Endothelial cell of umbilical vein (primary cell): ENCODE measurements at regions not wholly inside any gene's neighbourhood (a gene's known extent, or its start where the extent isn't known, plus 50 kb on each side); places are given as distances from the start of the nearest gene placed in this dataset.

Source experiments
- BruUV-seq: library from RNA; stranded (reverse); fragments of 400-500 nt; replicated peaks from 2 replicates; lab custom pipeline; 2021; lab: Mats Ljungman, UMichigan
- CTCF ChIA-PET: fragments of 300-600, 350-600 bp; sonication (Branson Sonifier 250); formaldehyde crosslinking; loops from one replicate; lab custom pipeline; 2021; ENCODE audit warnings: antibody characterized with exemption, inconsistent platforms; lab: Charles Lee
- POLR2A ChIA-PET: fragments of 300-600, 350-600 bp; sonication (Branson Sonifier 250); formaldehyde crosslinking; loops from one replicate; lab custom pipeline; 2021; ENCODE audit warnings: antibody characterized with exemption, inconsistent platforms; lab: Charles Lee
- DNase-seq: peaks from one replicate; pipeline ENCODE4 v3.0.0-alpha.2; 2011; ENCODE audit warnings: low read depth, low spot score
- FAIRE-seq: peaks from 2 replicates; lab custom pipeline; 2011; peaks lifted over from hg19 to GRCh38; lab: Jason Lieb, UNC
- H2AFZ ChIP-seq: 2 replicates; pipeline ENCODE4 v1.6.0; 2012; ENCODE audit warnings: low read depth, low read length, control low read depth, inconsistent platforms
- H3K27ac ChIP-seq: 2 replicates; pipeline ENCODE4 v1.5.1; 2011; ENCODE audit warnings: low read depth, mild to moderate bottlenecking, control low read depth, low read length, moderate library complexity; ENCODE audit not compliant: insufficient read depth
- H3K27me3 ChIP-seq, 2 experiments: 2 replicates each; pipeline versions ENCODE4 v1.6.0 to v1.6.1; 2011; ENCODE audit warnings: low read length in 2 of 2, mixed read lengths in 1 of 2; ENCODE audit not compliant: control insufficient read depth in 2 of 2, insufficient read depth in 2 of 2
- H3K36me3 ChIP-seq, 2 experiments: 2 replicates in 1 of 2; 3 replicates in 1 of 2; pipeline ENCODE4 v1.5.1; 2011; ENCODE audit warnings: low read length in 2 of 2, mild to moderate bottlenecking in 1 of 2, moderate library complexity in 1 of 2; ENCODE audit not compliant: control insufficient read depth in 2 of 2, insufficient read depth in 2 of 2; ENCODE audit errors: extremely low read depth in 1 of 2
- H3K4me1 ChIP-seq: 3 replicates; pipeline ENCODE4 v1.5.1; 2011; ENCODE audit warnings: mild to moderate bottlenecking, low read length; ENCODE audit not compliant: control insufficient read depth, insufficient read depth; ENCODE audit errors: extremely low read depth
- H3K4me2 ChIP-seq: 2 replicates; pipeline ENCODE4 v1.6.1; 2011; ENCODE audit warnings: low read length, control low read depth, mixed read lengths; ENCODE audit not compliant: insufficient read depth
- H3K4me3 ChIP-seq, 3 experiments: fragments of 200-600 bp in 1 of 3; sonication (generic), shearing (Covaris generic) in 1 of 3; replicated peaks in 1 of 3; 2 replicates each; pipeline ENCODE4 v1.5.1; 2011 to 2016; ENCODE audit warnings: control low read depth in 3 of 3, low read length in 3 of 3, mild to moderate bottlenecking in 2 of 3, inconsistent platforms in 1 of 3, low read depth in 1 of 3, moderate library complexity in 1 of 3; ENCODE audit not compliant: insufficient read depth in 1 of 3
- H3K79me2 ChIP-seq: 2 replicates; pipeline ENCODE4 v1.6.0; 2012; ENCODE audit warnings: low read length, inconsistent platforms; ENCODE audit not compliant: control insufficient read depth, insufficient read depth
- H3K9ac ChIP-seq: replicated peaks from 2 replicates; pipeline ENCODE3; 2011; ENCODE audit warnings: low read length, control low read depth; ENCODE audit not compliant: insufficient read depth; ENCODE audit errors: extremely low read depth
- H3K9me1 ChIP-seq: replicated peaks from 3 replicates; pipeline ENCODE4 v1.6.0; 2011; ENCODE audit warnings: mild to moderate bottlenecking, low read length; ENCODE audit not compliant: control insufficient read depth, insufficient read depth; ENCODE audit errors: extremely low read depth
- H3K9me3 ChIP-seq: replicated peaks from 2 replicates; pipeline ENCODE4 v1.5.1; 2012; ENCODE audit warnings: low read length, inconsistent platforms; ENCODE audit not compliant: control insufficient read depth, insufficient read depth
- H4K20me1 ChIP-seq: replicated peaks from 2 replicates; pipeline ENCODE3; 2011; ENCODE audit warnings: mild to moderate bottlenecking, low read length; ENCODE audit not compliant: control insufficient read depth, insufficient read depth; ENCODE audit errors: extremely low read depth
- EZH2 ChIP-seq: IDR thresholded peaks from 2 replicates; pipeline ENCODE4 v1.6.1; 2012; ENCODE audit warnings: borderline replicate concordance, low read depth, mild to moderate bottlenecking, moderate library complexity, low read length, inconsistent platforms; ENCODE audit not compliant: severe bottlenecking
- FOS ChIP-seq: IDR thresholded peaks from 2 replicates; pipeline ENCODE4 v1.6.1; 2011; ENCODE audit warnings: mild to moderate bottlenecking, low read length, moderate library complexity, borderline replicate concordance; ENCODE audit not compliant: insufficient read depth
- GATA2 ChIP-seq: IDR thresholded peaks from 2 replicates; pipeline ENCODE4 v1.7.0; 2011; ENCODE audit warnings: low read depth, mild to moderate bottlenecking, moderate library complexity, mixed read lengths, low read length; ENCODE audit not compliant: insufficient read length, insufficient read depth
- JUN ChIP-seq: IDR thresholded peaks from 2 replicates; pipeline ENCODE4 v1.6.1; 2011; ENCODE audit warnings: borderline replicate concordance, low read depth; ENCODE audit not compliant: insufficient read length, insufficient read depth
- MYC ChIP-seq: IDR thresholded peaks from one replicate; pipeline ENCODE4 v1.6.1; 2011; ENCODE audit warnings: mild to moderate bottlenecking, low read depth, low read length
- POLR2A ChIP-seq: IDR thresholded peaks from 2 replicates; pipeline ENCODE4 v1.6.1; 2012; ENCODE audit warnings: low read depth, mild to moderate bottlenecking, control low read depth, low read length
- POLR2AphosphoS5 ChIP-seq: IDR thresholded peaks from 2 replicates; pipeline ENCODE4 v1.6.1; 2012; ENCODE audit warnings: low read depth, mild to moderate bottlenecking, control low read depth, low read length, moderate library complexity; ENCODE audit not compliant: insufficient read depth
- dilution Hi-C: fragments of 300-500 bp; cut with MboI; formaldehyde crosslinking; loops from one replicate; pipeline ENCODE4 v1.15.0; 2019; ENCODE audit warnings: low sequenced_read_pairs; ENCODE audit not compliant: extremely low pct_ligation_motif_present
- intact Hi-C: fragments of 100-400 bp; cut with micrococcal nuclease; formaldehyde crosslinking; loops from one replicate; pipeline ENCODE4 v1.10.0; 2022
- TF ChIP-seq, protein P1 (sequence below): IDR thresholded peaks from 2 replicates; pipeline ENCODE4 v1.6.1; 2011; ENCODE audit not compliant: insufficient read depth, insufficient read length
- TF ChIP-seq, protein P2 (sequence below), 2 donors: IDR thresholded peaks; 1 replicate in 1 of 2; 2 replicates in 1 of 2; pipeline ENCODE4 v1.5.1; 2011; ENCODE audit warnings: low read length in 2 of 2, mild to moderate bottlenecking in 2 of 2, moderate library complexity in 2 of 2, control low read depth in 1 of 2, inconsistent platforms in 1 of 2, low read depth in 1 of 2; ENCODE audit not compliant: insufficient read depth in 1 of 2; ENCODE audit errors: extremely low read depth in 1 of 2

- no peak overlapping the region for H3K27ac ChIP-seq
- no TSS peak for BruUV-seq
- H3K9ac ChIP-seq = no peak overlapping the region
- no peaks in the 10 kb centered on the region for H3K9me1 ChIP-seq
- TF ChIP-seq JUN (no peak), MYC (no peak), FOS (no peak), EZH2 (no peak), POLR2AphosphoS5 (no peak), GATA2 (no peak), POLR2A (no peak)
- TF ChIP-seq, protein P1, sequence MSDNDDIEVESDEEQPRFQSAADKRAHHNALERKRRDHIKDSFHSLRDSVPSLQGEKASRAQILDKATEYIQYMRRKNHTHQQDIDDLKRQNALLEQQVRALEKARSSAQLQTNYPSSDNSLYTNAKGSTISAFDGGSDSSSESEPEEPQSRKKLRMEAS = no peak
- TF ChIP-seq, protein P2, sequence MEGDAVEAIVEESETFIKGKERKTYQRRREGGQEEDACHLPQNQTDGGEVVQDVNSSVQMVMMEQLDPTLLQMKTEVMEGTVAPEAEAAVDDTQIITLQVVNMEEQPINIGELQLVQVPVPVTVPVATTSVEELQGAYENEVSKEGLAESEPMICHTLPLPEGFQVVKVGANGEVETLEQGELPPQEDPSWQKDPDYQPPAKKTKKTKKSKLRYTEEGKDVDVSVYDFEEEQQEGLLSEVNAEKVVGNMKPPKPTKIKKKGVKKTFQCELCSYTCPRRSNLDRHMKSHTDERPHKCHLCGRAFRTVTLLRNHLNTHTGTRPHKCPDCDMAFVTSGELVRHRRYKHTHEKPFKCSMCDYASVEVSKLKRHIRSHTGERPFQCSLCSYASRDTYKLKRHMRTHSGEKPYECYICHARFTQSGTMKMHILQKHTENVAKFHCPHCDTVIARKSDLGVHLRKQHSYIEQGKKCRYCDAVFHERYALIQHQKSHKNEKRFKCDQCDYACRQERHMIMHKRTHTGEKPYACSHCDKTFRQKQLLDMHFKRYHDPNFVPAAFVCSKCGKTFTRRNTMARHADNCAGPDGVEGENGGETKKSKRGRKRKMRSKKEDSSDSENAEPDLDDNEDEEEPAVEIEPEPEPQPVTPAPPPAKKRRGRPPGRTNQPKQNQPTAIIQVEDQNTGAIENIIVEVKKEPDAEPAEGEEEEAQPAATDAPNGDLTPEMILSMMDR (IDR thresholded peaks at IDR 0.05; ENCODE audit: extremely low read depth in 1 of 2, insufficient read depth in 1 of 2, low read depth in 1 of 2, low read length in 2 of 2) = no peak
- no peaks in the 10 kb centered on the region for H3K27me3 ChIP-seq
- no peak overlapping the region for H3K4me3 ChIP-seq
- no peaks in the 10 kb centered on the region for H3K79me2 ChIP-seq
- CTCF ChIA-PET = no interaction called here
- no peak for FAIRE-seq
- no peaks in the 10 kb centered on the region for H4K20me1 ChIP-seq
- H3K9me3 ChIP-seq = peaks cover 5% of the 10 kb centered on the region
- no peak overlapping the region for H2AFZ ChIP-seq
- POLR2A ChIA-PET = no interaction called here
- dilution Hi-C loops = no loop called here
- H3K4me2 ChIP-seq = no peak overlapping the region
- H3K4me1 ChIP-seq = no peaks in the 10 kb centered on the region
- intact Hi-C loops = no loop called here
- H3K36me3 ChIP-seq = no peaks in the 10 kb centered on the region
- no peak for DNase-seq
Measured at GRCh38 chr10:108902619-108903285, 1020.6 kb downstream of the XPNPEP1 start.
